Epithelial cell of proximal tubule (primary cell): ENCODE measurements at regions not wholly inside any gene's neighbourhood (a gene's known extent, or its start where the extent isn't known, plus 50 kb on each side); places are given as distances from the start of the nearest gene placed in this dataset.

ENCODE experiments used
- DNase-seq: peaks from one replicate; pipeline ENCODE4 v3.0.0-alpha.2; 2011; ENCODE audit warnings: low read depth
- H3K4me3 ChIP-seq: 2 replicates; pipeline ENCODE4 v1.5.1; 2011; ENCODE audit warnings: low read depth, mild to moderate bottlenecking, low read length
- TF ChIP-seq, protein P1 (sequence below): conservative IDR thresholded peaks from 2 replicates; pipeline ENCODE4 v1.5.1; 2012; ENCODE audit warnings: low read depth, mild to moderate bottlenecking, low read length

- no peak overlapping the region for H3K4me3 ChIP-seq
- TF ChIP-seq, protein P1, sequence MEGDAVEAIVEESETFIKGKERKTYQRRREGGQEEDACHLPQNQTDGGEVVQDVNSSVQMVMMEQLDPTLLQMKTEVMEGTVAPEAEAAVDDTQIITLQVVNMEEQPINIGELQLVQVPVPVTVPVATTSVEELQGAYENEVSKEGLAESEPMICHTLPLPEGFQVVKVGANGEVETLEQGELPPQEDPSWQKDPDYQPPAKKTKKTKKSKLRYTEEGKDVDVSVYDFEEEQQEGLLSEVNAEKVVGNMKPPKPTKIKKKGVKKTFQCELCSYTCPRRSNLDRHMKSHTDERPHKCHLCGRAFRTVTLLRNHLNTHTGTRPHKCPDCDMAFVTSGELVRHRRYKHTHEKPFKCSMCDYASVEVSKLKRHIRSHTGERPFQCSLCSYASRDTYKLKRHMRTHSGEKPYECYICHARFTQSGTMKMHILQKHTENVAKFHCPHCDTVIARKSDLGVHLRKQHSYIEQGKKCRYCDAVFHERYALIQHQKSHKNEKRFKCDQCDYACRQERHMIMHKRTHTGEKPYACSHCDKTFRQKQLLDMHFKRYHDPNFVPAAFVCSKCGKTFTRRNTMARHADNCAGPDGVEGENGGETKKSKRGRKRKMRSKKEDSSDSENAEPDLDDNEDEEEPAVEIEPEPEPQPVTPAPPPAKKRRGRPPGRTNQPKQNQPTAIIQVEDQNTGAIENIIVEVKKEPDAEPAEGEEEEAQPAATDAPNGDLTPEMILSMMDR, result no peak
- DNase-seq, result no peak
Observed at GRCh38 chr2:9115229-9115628, 91.4 kb upstream of the ASAP2 start.

- H3K4me3 ChIP-seq, result no peak overlapping the region
- no peak for DNase-seq
- TF ChIP-seq, protein P1, result peak; percentile 41
Observed at GRCh38 chr2:9114458-9114857, 92.2 kb upstream of the ASAP2 start.

GRCh38 chr2:9113916-9114315, 92.7 kb upstream of the ASAP2 start:
- no peak overlapping the region for H3K4me3 ChIP-seq
- TF ChIP-seq, protein P1, result no peak
- no peak for DNase-seq

- H3K4me3 ChIP-seq, result no peak overlapping the region
- TF ChIP-seq, protein P1, result no peak
- no peak for DNase-seq
Observed at GRCh38 chr2:9113262-9113661, 93.3 kb upstream of the ASAP2 start.

DNA sequence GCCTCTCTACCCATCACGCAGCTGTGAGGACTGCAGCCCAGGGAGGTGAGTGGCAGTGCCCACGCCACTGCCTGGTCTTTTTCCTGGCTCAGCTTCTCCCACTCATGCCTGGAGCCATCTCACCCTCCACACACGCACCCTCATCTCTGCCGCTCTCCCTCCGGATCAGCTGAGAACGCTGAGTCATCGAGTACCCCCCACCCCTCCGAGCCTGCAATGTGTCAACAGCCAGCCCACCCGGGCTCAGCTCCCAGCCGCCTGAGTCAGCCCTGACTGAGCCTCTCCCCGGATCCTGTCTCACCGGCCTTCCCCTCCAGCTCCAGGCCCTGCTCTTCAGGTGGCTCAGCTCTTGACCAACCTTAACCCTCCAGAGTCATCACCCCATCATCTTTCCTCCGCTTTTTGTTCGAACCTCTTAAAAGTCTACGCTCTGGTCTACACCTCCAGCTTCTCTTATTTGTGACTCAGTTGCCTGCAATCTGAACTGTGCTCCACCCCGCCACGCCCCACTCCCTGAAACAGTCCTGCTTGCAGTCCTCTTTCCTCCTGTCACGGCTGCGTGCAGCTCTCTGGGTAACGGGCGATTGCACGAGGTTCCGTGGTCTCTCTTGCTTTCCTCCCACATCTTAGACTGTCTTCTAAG, 94.4 kb upstream of the ASAP2 start:
- TF ChIP-seq, protein P1, result no peak
- no peak for DNase-seq
- H3K4me3 ChIP-seq, result no peak overlapping the region

DNA sequence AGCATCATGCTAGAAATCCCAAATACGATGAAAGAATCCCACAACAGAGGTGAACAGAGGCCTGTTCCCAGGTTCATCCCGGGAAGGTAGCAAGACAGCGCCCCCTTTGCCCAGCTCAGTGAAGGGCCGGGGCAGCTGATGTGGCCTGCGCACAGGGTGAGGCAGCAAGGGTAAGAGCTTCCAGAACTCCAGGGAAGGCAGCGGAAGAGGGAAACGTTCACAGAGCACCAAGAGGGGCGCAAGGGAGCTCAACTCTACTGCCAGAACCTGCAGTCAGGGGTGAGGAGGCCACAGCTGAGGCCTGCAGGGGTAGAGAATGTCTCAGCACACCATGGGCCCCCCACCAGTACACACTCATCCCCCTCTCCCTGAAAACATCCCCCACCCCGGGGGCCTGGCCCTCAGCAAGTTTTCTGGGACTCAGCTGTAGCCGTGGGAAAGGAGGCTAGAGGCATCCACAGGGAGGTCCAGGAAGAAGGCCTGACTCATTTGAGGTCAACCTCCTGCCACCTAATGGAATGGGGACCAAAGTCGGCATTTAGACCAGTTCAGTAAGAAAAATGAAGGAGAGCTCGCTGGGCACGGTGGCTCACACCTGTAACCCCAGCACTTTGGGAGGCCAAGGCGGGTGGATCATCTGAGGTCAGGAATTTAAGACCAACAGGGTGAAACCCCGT, 95.6 kb upstream of the ASAP2 start:
- TF ChIP-seq, protein P1, result peak; percentile 43
- no peak for DNase-seq
- H3K4me3 ChIP-seq, result no peak overlapping the region
